Stomach smooth muscle (tissue), 2 donors: ENCODE measurements at regions not wholly inside any gene's neighbourhood (a gene's known extent, or its start where the extent isn't known, plus 50 kb on each side); places are given as distances from the start of the nearest gene placed in this dataset.

Experiments
- H3K27ac ChIP-seq: one replicate; pipeline ENCODE4 v1.7.0; 2013; ENCODE audit warnings: mild to moderate bottlenecking, low read length, inconsistent platforms
- H3K27me3 ChIP-seq, 2 donors: one replicate each; pipeline ENCODE4 v1.7.0; 2013; ENCODE audit warnings: low read length in 2 of 2; ENCODE audit not compliant: insufficient read depth in 2 of 2, control insufficient read depth in 1 of 2
- H3K36me3 ChIP-seq, 2 donors: one replicate each; pipeline ENCODE4 v1.7.0; 2013; ENCODE audit warnings: low read length in 2 of 2; ENCODE audit not compliant: control insufficient read depth in 2 of 2, insufficient read depth in 2 of 2
- H3K4me1 ChIP-seq: one replicate; pipeline ENCODE4 v1.7.0; 2013; ENCODE audit warnings: low read length; ENCODE audit not compliant: control insufficient read depth, insufficient read depth
- H3K4me3 ChIP-seq, 2 donors: one replicate each; pipeline ENCODE4 v1.7.0; 2013; ENCODE audit warnings: low read length in 2 of 2
- H3K9ac ChIP-seq, 2 donors: one replicate each; pipeline ENCODE4 v1.7.0; 2013; ENCODE audit warnings: low read length in 2 of 2, mild to moderate bottlenecking in 1 of 2
- H3K9me3 ChIP-seq, 2 donors: one replicate each; pipeline ENCODE4 v1.7.0; 2013; ENCODE audit warnings: low read length in 2 of 2; ENCODE audit not compliant: control insufficient read depth in 2 of 2
- donor health status: healthy.
- donor health status: Pancreatic carcinoma.

DNA sequence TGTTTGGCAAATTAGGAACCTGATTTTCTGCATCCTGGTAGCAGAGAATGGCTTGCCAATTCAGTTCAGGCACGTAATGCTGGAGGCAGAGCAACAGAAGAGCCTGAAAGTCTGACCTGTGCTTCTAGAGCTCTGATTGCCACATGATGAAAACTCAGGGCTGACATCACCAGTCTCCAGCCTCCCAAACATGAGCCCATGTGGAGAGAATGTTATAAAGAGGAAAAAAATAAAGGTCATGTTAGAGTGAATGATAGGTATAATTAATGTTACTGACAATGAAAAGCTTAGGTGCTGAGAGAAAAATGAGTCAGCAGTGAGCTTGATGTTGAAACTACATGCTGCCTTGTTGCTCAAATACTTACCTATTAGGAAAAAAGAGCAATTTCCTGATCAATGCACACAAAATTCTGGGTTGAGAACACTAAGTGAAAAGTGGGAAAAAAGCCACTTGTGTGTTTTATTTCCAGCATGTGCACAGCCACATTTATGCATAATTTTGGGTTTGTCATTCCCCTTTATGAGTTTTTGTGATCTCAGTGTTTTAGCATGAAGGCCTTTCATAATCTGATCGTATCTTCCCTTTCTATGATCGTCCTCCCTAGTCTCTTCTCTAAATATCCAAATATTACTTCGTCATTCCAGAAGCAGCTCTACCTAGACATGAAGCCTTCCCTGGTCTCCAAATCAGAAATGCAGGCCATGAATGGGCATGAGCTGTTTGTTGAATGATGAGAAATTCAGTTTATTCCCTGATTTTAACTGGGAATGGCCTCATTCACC, 113.3 kb upstream of the CPEB2 start:
- no peaks in the 10 kb centered on the region for H3K27me3 ChIP-seq
- no peak overlapping the region for H3K4me3 ChIP-seq
- no peak overlapping the region for H3K27ac ChIP-seq
- H3K9ac ChIP-seq = no peak overlapping the region
- H3K9me3 ChIP-seq = no peaks in the 10 kb centered on the region
- no peaks in the 10 kb centered on the region for H3K4me1 ChIP-seq
- H3K36me3 ChIP-seq = no peaks in the 10 kb centered on the region

DNA sequence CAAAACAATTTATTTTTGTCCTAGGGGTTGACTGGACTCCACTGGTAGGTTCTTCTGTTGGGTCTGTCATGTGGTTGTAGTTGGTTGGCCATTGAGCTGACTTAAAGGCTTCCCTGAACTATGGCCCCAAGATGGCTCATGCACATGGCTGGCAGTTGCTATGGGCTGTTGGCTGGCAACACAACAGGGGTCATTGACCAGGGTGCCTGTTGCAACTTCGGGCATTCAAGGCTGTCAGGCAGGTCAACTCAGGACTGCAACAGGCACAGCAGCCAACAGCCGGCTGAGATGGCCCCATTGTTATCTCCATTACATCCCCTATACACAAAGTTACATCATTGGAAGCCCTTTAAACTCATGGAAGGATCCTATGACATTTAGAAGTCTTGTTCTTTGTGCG, 109.7 kb upstream of the CPEB2 start:
- H3K4me3 ChIP-seq = no peak overlapping the region
- H3K27me3 ChIP-seq = no peaks in the 10 kb centered on the region
- no peak overlapping the region for H3K27ac ChIP-seq
- H3K36me3 ChIP-seq = no peaks in the 10 kb centered on the region
- no peaks in the 10 kb centered on the region for H3K9me3 ChIP-seq
- H3K9ac ChIP-seq = no peak overlapping the region
- no peaks in the 10 kb centered on the region for H3K4me1 ChIP-seq

DNA sequence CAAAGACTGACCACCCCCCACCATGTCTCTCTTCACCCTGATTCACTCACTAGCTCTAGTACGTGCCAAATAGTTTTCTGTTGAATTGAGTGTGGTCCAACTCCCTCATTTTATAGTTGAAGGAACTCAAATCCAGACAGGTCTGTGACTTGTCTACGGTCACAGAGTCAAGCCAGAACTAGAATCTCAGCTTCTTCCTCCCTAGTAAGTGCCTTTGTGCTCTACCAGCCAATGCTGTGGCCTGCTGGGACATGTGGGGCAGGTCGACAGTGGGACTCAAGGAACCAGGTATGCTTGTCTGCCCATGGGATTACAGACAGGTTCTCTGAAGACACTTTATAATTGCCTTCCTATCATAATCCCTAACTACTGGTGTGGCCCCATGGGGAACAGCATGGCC, 108.6 kb upstream of the CPEB2 start:
- Histone ChIP-seq H3K4me1 (no peaks in the 10 kb centered on the region), H3K27me3 (no peaks in the 10 kb centered on the region), H3K9me3 (no peaks in the 10 kb centered on the region), H3K9ac (no peak overlapping the region), H3K36me3 (no peaks in the 10 kb centered on the region), H3K4me3 (no peak overlapping the region), H3K27ac (no peak overlapping the region)

DNA sequence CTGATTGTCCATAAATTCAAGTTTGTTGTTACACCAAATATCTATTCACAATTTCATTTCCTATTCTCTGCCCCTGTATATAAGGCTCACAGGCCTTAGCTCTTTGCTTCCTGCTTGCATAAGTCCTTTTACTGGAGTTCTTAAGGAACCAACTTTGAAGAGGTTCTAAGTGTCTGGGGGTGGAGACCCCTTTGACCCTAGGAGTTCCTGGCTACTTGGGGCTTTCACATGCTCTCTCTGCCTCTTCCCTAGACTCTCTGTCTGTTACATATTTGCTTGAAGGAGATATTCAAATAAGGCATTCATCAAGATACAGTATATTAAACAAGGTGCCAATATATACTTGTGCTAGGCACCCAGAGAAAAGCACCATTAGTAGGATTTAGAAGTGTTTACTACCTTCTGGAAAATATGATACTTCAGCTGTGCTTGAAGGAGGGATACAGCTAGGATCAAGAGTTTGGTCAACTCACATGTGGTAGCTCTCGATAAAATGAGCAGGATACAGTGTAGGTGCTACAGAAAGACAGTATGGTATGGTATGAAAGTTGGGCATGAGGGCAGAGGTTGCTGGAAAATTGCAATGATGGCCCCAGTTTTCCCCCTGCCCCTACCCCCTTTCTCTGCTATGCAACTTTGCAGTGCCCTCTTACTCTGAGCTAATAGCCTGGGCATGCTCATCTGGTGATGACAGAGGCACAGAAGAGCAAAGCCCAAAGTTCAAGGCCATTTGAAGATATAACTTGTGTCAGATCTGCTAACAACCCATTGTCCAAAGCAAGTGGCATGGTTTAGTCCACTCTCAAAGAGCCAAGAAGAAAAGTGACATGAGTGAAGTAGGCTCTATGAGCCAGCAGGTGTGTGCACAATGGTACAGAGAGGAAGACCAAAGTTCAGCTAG, 107.6 kb upstream of the CPEB2 start:
- H3K36me3 ChIP-seq = no peaks in the 10 kb centered on the region
- H3K27me3 ChIP-seq = no peaks in the 10 kb centered on the region
- H3K4me3 ChIP-seq = no peak overlapping the region
- H3K9me3 ChIP-seq = no peaks in the 10 kb centered on the region
- no peak overlapping the region for H3K9ac ChIP-seq
- H3K27ac ChIP-seq = no peak overlapping the region
- H3K4me1 ChIP-seq = no peaks in the 10 kb centered on the region

DNA sequence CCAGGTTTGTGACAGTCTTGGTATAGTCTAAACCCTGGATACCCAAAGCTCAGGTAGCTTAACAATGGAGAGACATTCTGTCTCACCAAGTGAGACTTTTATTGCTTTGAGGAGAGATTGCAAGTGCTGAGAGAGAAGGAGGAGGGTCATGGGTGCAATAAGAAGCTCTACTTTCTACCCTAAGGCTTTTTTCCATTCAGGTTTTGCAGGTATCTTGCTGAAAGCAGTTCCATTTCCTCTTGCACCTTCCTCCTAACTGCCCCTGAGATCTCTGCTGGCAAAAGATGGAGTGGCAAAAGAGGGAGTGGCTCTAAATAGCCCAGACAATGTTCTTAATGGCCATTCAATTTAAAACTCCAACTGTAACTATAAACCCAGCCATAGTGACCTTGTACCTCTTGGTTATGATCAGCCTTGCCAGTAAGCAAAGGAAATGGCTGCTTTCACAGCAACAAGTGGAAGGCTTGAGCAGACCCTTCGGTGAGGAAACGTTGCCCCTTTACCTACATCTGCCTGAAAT, 105.6 kb upstream of the CPEB2 start:
- Histone ChIP-seq H3K4me1 (no peaks in the 10 kb centered on the region), H3K9me3 (no peaks in the 10 kb centered on the region), H3K4me3 (no peak overlapping the region), H3K27me3 (no peaks in the 10 kb centered on the region), H3K9ac (no peak overlapping the region), H3K36me3 (no peaks in the 10 kb centered on the region), H3K27ac (no peak overlapping the region)

DNA sequence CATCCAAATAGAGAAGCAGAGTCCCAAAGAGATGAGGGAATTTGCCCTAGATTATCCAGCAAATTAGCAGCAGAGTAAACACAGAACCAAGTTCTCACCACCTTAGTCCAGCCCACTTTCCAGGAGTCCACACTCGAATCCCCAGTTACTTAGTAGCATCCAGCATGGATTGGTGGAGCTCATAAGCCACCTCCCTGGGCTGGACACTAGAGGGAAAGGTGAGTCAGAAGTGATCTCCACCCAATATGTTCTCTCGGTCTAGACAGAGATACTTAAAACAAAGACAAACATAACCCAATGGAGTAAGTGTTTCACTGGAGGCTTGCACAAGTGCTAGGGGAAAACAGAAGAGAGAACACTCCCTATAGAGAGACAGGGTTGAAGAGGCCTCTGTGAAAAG, 105.1 kb upstream of the CPEB2 start:
- Histone ChIP-seq H3K4me3 (no peak overlapping the region), H3K4me1 (no peaks in the 10 kb centered on the region), H3K36me3 (no peaks in the 10 kb centered on the region), H3K27ac (no peak overlapping the region), H3K9me3 (no peaks in the 10 kb centered on the region), H3K9ac (no peak overlapping the region), H3K27me3 (no peaks in the 10 kb centered on the region)

DNA sequence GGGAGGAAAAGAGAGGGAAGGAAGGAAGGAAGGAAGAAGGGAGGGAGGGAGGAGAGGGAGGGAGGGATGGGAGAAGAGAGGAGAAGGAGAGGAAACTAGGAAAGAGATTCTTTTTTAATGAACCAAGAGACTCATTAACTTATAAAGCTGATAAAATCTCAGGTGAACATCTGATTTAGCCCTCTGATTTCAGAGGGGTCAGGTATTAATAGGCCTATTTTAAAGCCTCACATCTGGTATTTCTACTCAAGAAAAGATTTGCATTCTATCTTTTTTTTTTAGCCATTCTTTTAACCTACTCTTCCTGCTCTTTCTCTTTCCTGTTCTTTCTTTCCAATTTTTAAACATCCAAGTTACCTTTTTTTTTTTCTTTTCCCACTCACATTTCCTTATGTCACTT, 103.3 kb upstream of the CPEB2 start:
- H3K4me3 ChIP-seq = no peak overlapping the region
- H3K4me1 ChIP-seq = no peaks in the 10 kb centered on the region
- no peak overlapping the region for H3K9ac ChIP-seq
- no peaks in the 10 kb centered on the region for H3K36me3 ChIP-seq
- H3K27ac ChIP-seq = no peak overlapping the region
- no peaks in the 10 kb centered on the region for H3K9me3 ChIP-seq
- no peaks in the 10 kb centered on the region for H3K27me3 ChIP-seq

DNA sequence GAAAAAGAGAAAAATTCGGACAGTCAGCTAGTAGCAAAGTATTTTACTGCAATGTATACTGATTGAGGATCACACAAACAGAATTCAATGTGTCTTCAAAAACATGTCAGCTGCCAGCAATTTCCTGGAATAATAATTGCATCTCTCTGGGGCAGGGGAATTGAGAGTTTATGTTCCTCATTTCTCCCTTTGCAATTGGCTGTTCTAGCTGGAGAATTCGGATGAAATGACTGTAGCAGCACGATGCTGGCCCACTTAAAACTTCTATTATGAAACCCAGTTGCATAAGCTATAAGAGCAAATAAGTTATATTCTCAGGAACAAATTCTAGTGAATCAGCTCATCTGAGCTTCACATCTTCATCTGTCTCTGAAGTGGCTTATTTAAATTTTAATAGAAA, 99.9 kb upstream of the CPEB2 start:
- H3K9me3 ChIP-seq = no peaks in the 10 kb centered on the region
- no peak overlapping the region for H3K4me3 ChIP-seq
- H3K4me1 ChIP-seq = no peaks in the 10 kb centered on the region
- H3K36me3 ChIP-seq = no peaks in the 10 kb centered on the region
- no peak overlapping the region for H3K9ac ChIP-seq
- no peaks in the 10 kb centered on the region for H3K27me3 ChIP-seq
- no peak overlapping the region for H3K27ac ChIP-seq

DNA sequence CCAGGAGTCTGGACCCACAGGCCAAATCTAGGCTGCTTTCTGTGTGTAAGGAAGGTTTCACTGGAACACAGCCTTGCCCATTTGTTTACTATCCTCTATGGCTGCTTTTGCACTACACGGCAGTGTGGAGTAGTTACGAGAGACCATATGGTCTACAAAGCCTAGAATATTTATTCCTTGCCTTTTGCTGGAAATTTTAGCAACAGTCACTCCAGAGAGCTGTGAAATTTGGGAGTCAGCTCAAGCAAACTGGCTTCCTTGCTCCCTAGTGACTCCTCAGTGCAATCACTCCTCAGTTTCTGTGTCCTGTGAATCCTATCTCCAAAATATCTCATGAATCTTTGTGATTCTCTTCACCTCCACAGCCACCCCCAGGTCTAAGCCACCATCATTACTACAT, 99.0 kb upstream of the CPEB2 start:
- no peaks in the 10 kb centered on the region for H3K9me3 ChIP-seq
- H3K4me1 ChIP-seq = no peaks in the 10 kb centered on the region
- H3K4me3 ChIP-seq = no peak overlapping the region

DNA sequence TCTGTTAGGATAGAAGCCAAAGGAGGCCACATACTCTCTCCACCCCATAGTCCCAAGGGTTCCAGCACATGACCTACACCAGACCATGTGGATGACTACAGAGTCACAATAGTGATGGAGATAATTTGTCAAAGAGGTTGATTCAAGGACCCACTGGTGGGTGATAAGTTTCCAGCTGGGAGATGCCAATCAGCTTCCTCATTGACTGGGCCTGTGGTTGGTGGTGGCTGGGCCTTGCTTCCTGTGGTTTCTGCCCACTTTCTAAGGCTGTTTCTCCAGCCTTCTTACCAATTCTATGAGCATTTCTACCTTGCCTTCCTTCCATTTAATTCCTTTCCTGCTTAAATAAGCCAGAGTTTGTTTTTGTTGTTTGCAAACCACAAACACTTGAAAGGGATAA, 95.5 kb upstream of the CPEB2 start:
- H3K36me3 ChIP-seq = no peaks in the 10 kb centered on the region
- H3K9ac ChIP-seq = no peak overlapping the region
- no peaks in the 10 kb centered on the region for H3K9me3 ChIP-seq
- H3K4me1 ChIP-seq = no peaks in the 10 kb centered on the region
- H3K27me3 ChIP-seq = no peaks in the 10 kb centered on the region
- H3K4me3 ChIP-seq = no peak overlapping the region
- H3K27ac ChIP-seq = no peak overlapping the region

More for the DNA sequence above, 99.0 kb upstream of the CPEB2 start:
- no peak overlapping the region for H3K9ac ChIP-seq
- no peaks in the 10 kb centered on the region for H3K36me3 ChIP-seq
- H3K27me3 ChIP-seq = no peaks in the 10 kb centered on the region
- no peak overlapping the region for H3K27ac ChIP-seq

DNA sequence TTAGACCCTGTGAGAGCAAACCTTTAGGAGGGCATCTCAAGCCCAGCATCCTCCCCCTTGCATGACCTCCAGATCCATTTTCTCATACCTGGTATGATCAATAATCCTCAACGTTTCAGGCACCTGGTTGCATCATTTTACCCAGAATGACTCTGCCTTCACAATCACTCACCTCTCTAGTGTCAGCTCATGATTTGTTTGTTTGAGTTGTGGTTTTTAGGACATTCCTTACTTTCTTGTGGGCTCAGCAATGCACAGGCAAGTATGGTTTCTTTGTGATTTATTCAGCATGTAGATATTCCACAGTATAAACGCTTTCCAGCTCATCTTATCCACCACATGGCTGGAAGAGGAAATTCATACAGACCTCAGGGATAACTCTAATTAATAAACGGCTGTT, 93.6 kb upstream of the CPEB2 start:
- no peak overlapping the region for H3K27ac ChIP-seq

More for the DNA sequence above, 93.6 kb upstream of the CPEB2 start:
- H3K27me3 ChIP-seq = no peaks in the 10 kb centered on the region
- H3K4me1 ChIP-seq = no peaks in the 10 kb centered on the region
- no peak overlapping the region for H3K4me3 ChIP-seq
- no peaks in the 10 kb centered on the region for H3K36me3 ChIP-seq
- no peaks in the 10 kb centered on the region for H3K9me3 ChIP-seq
- H3K9ac ChIP-seq = no peak overlapping the region
